ENCODE measurements at regions not wholly inside any gene's neighbourhood (a gene's known extent, or its start where the extent isn't known, plus 50 kb on each side); places are given as distances from the start of the nearest gene placed in this dataset.

GRCh38 chr4:20532871-20533870, 167.1 kb upstream of the PACRGL start:
- Mint-ChIP-seq H3K4me1 (ENCODE audit: low read depth) (no peaks in the 10 kb centered on the region), H3K4me3 (no peak overlapping the region), H3K27me3 (ENCODE audit: low read depth) (no peaks in the 10 kb centered on the region), H3K27ac (no peak overlapping the region), H3K36me3 (ENCODE audit: insufficient read depth in 2 of 2) (no peaks in the 10 kb centered on the region), H3K9me3 (no peaks in the 10 kb centered on the region)
- no peak for ATAC-seq (replicated peaks in 1 of 2)
- no peak for DNase-seq

GRCh38 chr4:20538905-20539304, 161.4 kb upstream of the PACRGL start:
- no peaks in the 10 kb centered on the region for H3K4me1 Mint-ChIP-seq (ENCODE audit: low read depth)
- H3K4me3 Mint-ChIP-seq = no peak overlapping the region

GRCh38 chr4:20543131-20543530, 157.1 kb upstream of the PACRGL start:
- H3K36me3 Mint-ChIP-seq (ENCODE audit: insufficient read depth in 2 of 2) = no peaks in the 10 kb centered on the region
- DNase-seq (no peak), ATAC-seq (replicated peaks in 1 of 2) (no peak)
- H3K4me1 Mint-ChIP-seq (ENCODE audit: low read depth) = no peaks in the 10 kb centered on the region
- no peak overlapping the region for H3K27ac Mint-ChIP-seq
- no peak overlapping the region for H3K4me3 Mint-ChIP-seq
- H3K9me3 Mint-ChIP-seq = no peaks in the 10 kb centered on the region
- no peaks in the 10 kb centered on the region for H3K27me3 Mint-ChIP-seq (ENCODE audit: low read depth)

More at GRCh38 chr4:20538905-20539304, 161.4 kb upstream of the PACRGL start:
- ATAC-seq (replicated peaks in 1 of 2) (no peak), DNase-seq (no peak)
- no peaks in the 10 kb centered on the region for H3K27me3 Mint-ChIP-seq (ENCODE audit: low read depth)
- no peak overlapping the region for H3K27ac Mint-ChIP-seq
- no peaks in the 10 kb centered on the region for H3K9me3 Mint-ChIP-seq
- no peaks in the 10 kb centered on the region for H3K36me3 Mint-ChIP-seq (ENCODE audit: insufficient read depth in 2 of 2)

GRCh38 chr4:20544645-20545044, 155.6 kb upstream of the PACRGL start:
- Mint-ChIP-seq H3K9me3 (no peaks in the 10 kb centered on the region), H3K4me1 (ENCODE audit: low read depth) (no peaks in the 10 kb centered on the region), H3K27ac (no peak overlapping the region), H3K36me3 (ENCODE audit: insufficient read depth in 2 of 2) (no peaks in the 10 kb centered on the region), H3K27me3 (ENCODE audit: low read depth) (no peaks in the 10 kb centered on the region), H3K4me3 (no peak overlapping the region)
- DNase-seq (no peak), ATAC-seq (replicated peaks in 1 of 2) (no peak)

- ATAC-seq (replicated peaks in 1 of 2) (no peak), DNase-seq (no peak)
- Mint-ChIP-seq H3K4me3 (no peak overlapping the region), H3K9me3 (no peaks in the 10 kb centered on the region), H3K27me3 (ENCODE audit: low read depth) (no peaks in the 10 kb centered on the region), H3K27ac (no peak overlapping the region), H3K36me3 (ENCODE audit: insufficient read depth in 2 of 2) (no peaks in the 10 kb centered on the region), H3K4me1 (ENCODE audit: low read depth) (no peaks in the 10 kb centered on the region)
Observed at GRCh38 chr4:20552004-20552403, 148.3 kb upstream of the PACRGL start.

GRCh38 chr4:20554134-20554533, 146.1 kb upstream of the PACRGL start:
- Mint-ChIP-seq H3K36me3 (ENCODE audit: insufficient read depth in 2 of 2) (no peaks in the 10 kb centered on the region), H3K4me3 (no peak overlapping the region), H3K27me3 (ENCODE audit: low read depth) (no peaks in the 10 kb centered on the region), H3K27ac (no peak overlapping the region), H3K4me1 (ENCODE audit: low read depth) (no peaks in the 10 kb centered on the region), H3K9me3 (no peaks in the 10 kb centered on the region)
- DNase-seq (no peak), ATAC-seq (replicated peaks in 1 of 2) (no peak)

- H3K36me3 Mint-ChIP-seq (ENCODE audit: insufficient read depth in 2 of 2) = no peaks in the 10 kb centered on the region
- H3K27ac Mint-ChIP-seq = no peak overlapping the region
- no peak overlapping the region for H3K4me3 Mint-ChIP-seq
- DNase-seq (no peak), ATAC-seq (replicated peaks in 1 of 2) (no peak)
- no peaks in the 10 kb centered on the region for H3K27me3 Mint-ChIP-seq (ENCODE audit: low read depth)
- H3K9me3 Mint-ChIP-seq = no peaks in the 10 kb centered on the region
- H3K4me1 Mint-ChIP-seq (ENCODE audit: low read depth) = no peaks in the 10 kb centered on the region
Observed at GRCh38 chr4:20565075-20565721, 135.1 kb upstream of the PACRGL start.

GRCh38 chr4:20570981-20571715, 129.1 kb upstream of the PACRGL start:
- DNase-seq (no peak), ATAC-seq (replicated peaks in 1 of 2) (no peak)
- no peaks in the 10 kb centered on the region for H3K4me1 Mint-ChIP-seq (ENCODE audit: low read depth)
- peaks cover 0 to 2% of the 10 kb centered on the region in 2 donors for H3K9me3 Mint-ChIP-seq
- no peak overlapping the region for H3K4me3 Mint-ChIP-seq
- H3K27me3 Mint-ChIP-seq (ENCODE audit: low read depth) = no peaks in the 10 kb centered on the region
- no peak overlapping the region for H3K27ac Mint-ChIP-seq
- no peaks in the 10 kb centered on the region for H3K36me3 Mint-ChIP-seq (ENCODE audit: insufficient read depth in 2 of 2)

- H3K4me3 Mint-ChIP-seq = no peak overlapping the region
- DNase-seq (no peak), ATAC-seq (replicated peaks in 1 of 2) (no peak)
- H3K36me3 Mint-ChIP-seq (ENCODE audit: insufficient read depth in 2 of 2) = no peaks in the 10 kb centered on the region
- no peak overlapping the region for H3K27ac Mint-ChIP-seq
- no peaks in the 10 kb centered on the region for H3K4me1 Mint-ChIP-seq (ENCODE audit: low read depth)
- H3K27me3 Mint-ChIP-seq (ENCODE audit: low read depth) = no peaks in the 10 kb centered on the region
- H3K9me3 Mint-ChIP-seq = peaks cover 0 to 2% of the 10 kb centered on the region in 2 donors
Observed at GRCh38 chr4:20572976-20573375, 127.3 kb upstream of the PACRGL start.

- H3K4me3 Mint-ChIP-seq = no peak overlapping the region
- ATAC-seq (replicated peaks in 1 of 2) = no peak
- H3K27me3 Mint-ChIP-seq (ENCODE audit: low read depth) = no peaks in the 10 kb centered on the region
- no peak for DNase-seq
- H3K9me3 Mint-ChIP-seq = peaks cover 0 to 2% of the 10 kb centered on the region in 2 donors
- no peaks in the 10 kb centered on the region for H3K4me1 Mint-ChIP-seq (ENCODE audit: low read depth)
- H3K36me3 Mint-ChIP-seq (ENCODE audit: insufficient read depth in 2 of 2) = no peaks in the 10 kb centered on the region
- no peak overlapping the region for H3K27ac Mint-ChIP-seq
Observed at GRCh38 chr4:20574986-20575385, 125.3 kb upstream of the PACRGL start.

GRCh38 chr4:20575486-20575885, 124.8 kb upstream of the PACRGL start:
- Mint-ChIP-seq H3K4me3 (no peak overlapping the region), H3K9me3 (peaks cover 0 to 2% of the 10 kb centered on the region in 2 donors), H3K36me3 (ENCODE audit: insufficient read depth in 2 of 2) (no peaks in the 10 kb centered on the region), H3K27ac (no peak overlapping the region), H3K27me3 (ENCODE audit: low read depth) (no peaks in the 10 kb centered on the region), H3K4me1 (ENCODE audit: low read depth) (no peaks in the 10 kb centered on the region)
- DNase-seq (no peak), ATAC-seq (replicated peaks in 1 of 2) (no peak)

GRCh38 chr4:20576861-20577260, 123.4 kb upstream of the PACRGL start:
- no peaks in the 10 kb centered on the region for H3K27me3 Mint-ChIP-seq (ENCODE audit: low read depth)
- H3K4me3 Mint-ChIP-seq = no peak overlapping the region
- DNase-seq = no peak
- H3K9me3 Mint-ChIP-seq = peaks cover 0 to 2% of the 10 kb centered on the region in 2 donors
- no peaks in the 10 kb centered on the region for H3K4me1 Mint-ChIP-seq (ENCODE audit: low read depth)
- H3K36me3 Mint-ChIP-seq (ENCODE audit: insufficient read depth in 2 of 2) = no peaks in the 10 kb centered on the region
- H3K27ac Mint-ChIP-seq = no peak overlapping the region
- no peak for ATAC-seq (replicated peaks in 1 of 2)

- H3K4me3 Mint-ChIP-seq = no peak overlapping the region
- no peak for ATAC-seq (replicated peaks in 1 of 2)
Observed at GRCh38 chr4:20577702-20578101, 122.6 kb upstream of the PACRGL start.

More at GRCh38 chr4:20577702-20578101, 122.6 kb upstream of the PACRGL start:
- H3K27ac Mint-ChIP-seq = no peak overlapping the region
- no peak for DNase-seq
- H3K27me3 Mint-ChIP-seq (ENCODE audit: low read depth) = no peaks in the 10 kb centered on the region
- H3K4me1 Mint-ChIP-seq (ENCODE audit: low read depth) = no peaks in the 10 kb centered on the region
- H3K9me3 Mint-ChIP-seq = peaks cover 0 to 2% of the 10 kb centered on the region in 2 donors
- no peaks in the 10 kb centered on the region for H3K36me3 Mint-ChIP-seq (ENCODE audit: insufficient read depth in 2 of 2)

Data from activated T-cell treated with anti-CD3 and anti-CD28 coated beads, Interleukin-2, amount 50 U/mL, for 72 hours (primary cell).